Esophagus muscularis mucosa (tissue), 4 donors: ENCODE measurements at regions not wholly inside any gene's neighbourhood (a gene's known extent, or its start where the extent isn't known, plus 50 kb on each side); places are given as distances from the start of the nearest gene placed in this dataset.

Experiments
- DNase-seq: peaks from one replicate; pipeline ENCODE4 v3.0.0-alpha.2; 2017; ENCODE audit errors: extremely low spot score
- H3K27ac ChIP-seq, 4 donors: fragments of 200-600 bp; sonication (generic); replicated peaks in 1 of 4; 1 replicate in 3 of 4; 2 replicates in 1 of 4; pipeline ENCODE4 v1.5.1; 2016 to 2019; ENCODE audit warnings: mild to moderate bottlenecking in 1 of 4
- H3K27me3 ChIP-seq, 4 donors: fragments of 200-600 bp; sonication (generic); one replicate each; pipeline versions ENCODE4 v1.5.1 to v1.6.0; 2016 to 2019
- H3K36me3 ChIP-seq, 4 donors: fragments of 200-600 bp; sonication (generic); one replicate each; pipeline ENCODE4 v1.5.1; 2016 to 2019
- H3K4me1 ChIP-seq, 4 donors: fragments of 200-600 bp; sonication (generic); one replicate each; pipeline ENCODE4 v1.5.1; 2016 to 2019
- H3K4me3 ChIP-seq, 4 donors: fragments of 200-600 bp; sonication (generic); 1 replicate in 2 of 4; 2 replicates in 2 of 4; pipeline ENCODE4 v1.5.1; 2016 to 2019; ENCODE audit warnings: mild to moderate bottlenecking in 4 of 4, moderate library complexity in 1 of 4
- H3K9me3 ChIP-seq, 4 donors: fragments of 200-600 bp; sonication (generic); 1 replicate in 3 of 4; 2 replicates in 1 of 4; pipeline ENCODE4 v1.5.1; 2016 to 2019
- EP300 ChIP-seq: sonication (generic); formaldehyde crosslinking; IDR thresholded peaks from one replicate; pipeline ENCODE4 v1.6.1; 2017; ENCODE audit warnings: antibody characterized with exemption
- POLR2A ChIP-seq: fragments of 450-650 bp; IDR thresholded peaks from one replicate; pipeline ENCODE4 v1.6.1; 2017; ENCODE audit warnings: antibody characterized with exemption, moderate library complexity, mild to moderate bottlenecking, low read depth
- POLR2AphosphoS5 ChIP-seq, 2 donors: sonication (generic); formaldehyde crosslinking; IDR thresholded peaks; one replicate each; pipeline ENCODE4 v1.6.1; 2017; ENCODE audit warnings: antibody characterized with exemption in 2 of 2
- WGBS: methylation state at CpG from one replicate; pipeline ENCODE4 v1.1.5; 2018; 5-methylcytosine and 5-hydroxymethylcytosine counted together
- intact Hi-C: fragments of 100-400 bp; cut with DNase I; formaldehyde crosslinking; loops from one replicate; pipeline ENCODE4 v1.15.1; 2023
- TF ChIP-seq, protein P1 (sequence below), 3 experiments: fragments of 200-600 bp in 2 of 3; fragments of 450-650 bp in 1 of 3; sonication (generic) in 2 of 3; IDR thresholded peaks; one replicate each; pipeline ENCODE4 v1.5.1; 2017 to 2019; ENCODE audit warnings: antibody characterized with exemption in 3 of 3, mild to moderate bottlenecking in 2 of 3, moderate library complexity in 1 of 3

DNA sequence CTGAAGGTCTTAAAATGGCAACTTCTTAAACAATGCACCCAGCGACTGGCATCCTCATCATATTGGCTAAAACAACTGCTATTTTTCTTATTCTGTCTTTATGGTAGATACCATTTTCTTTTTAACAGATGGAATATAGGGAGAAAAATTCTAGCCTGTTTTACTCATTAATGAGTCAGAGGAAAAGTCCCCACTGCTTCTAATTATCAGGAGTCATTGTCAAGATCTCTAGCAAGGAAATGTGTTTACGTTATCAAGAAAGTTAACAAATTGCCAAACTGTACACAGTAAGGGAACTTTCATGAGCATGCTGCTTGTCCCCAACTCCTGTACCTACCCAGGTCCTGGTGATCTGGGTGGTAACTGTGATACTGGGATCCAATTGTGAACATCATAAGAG lies 117.7 kb upstream of the KIAA1217 start:
- no peak for TF ChIP-seq EP300
- TF ChIP-seq, protein P1, sequence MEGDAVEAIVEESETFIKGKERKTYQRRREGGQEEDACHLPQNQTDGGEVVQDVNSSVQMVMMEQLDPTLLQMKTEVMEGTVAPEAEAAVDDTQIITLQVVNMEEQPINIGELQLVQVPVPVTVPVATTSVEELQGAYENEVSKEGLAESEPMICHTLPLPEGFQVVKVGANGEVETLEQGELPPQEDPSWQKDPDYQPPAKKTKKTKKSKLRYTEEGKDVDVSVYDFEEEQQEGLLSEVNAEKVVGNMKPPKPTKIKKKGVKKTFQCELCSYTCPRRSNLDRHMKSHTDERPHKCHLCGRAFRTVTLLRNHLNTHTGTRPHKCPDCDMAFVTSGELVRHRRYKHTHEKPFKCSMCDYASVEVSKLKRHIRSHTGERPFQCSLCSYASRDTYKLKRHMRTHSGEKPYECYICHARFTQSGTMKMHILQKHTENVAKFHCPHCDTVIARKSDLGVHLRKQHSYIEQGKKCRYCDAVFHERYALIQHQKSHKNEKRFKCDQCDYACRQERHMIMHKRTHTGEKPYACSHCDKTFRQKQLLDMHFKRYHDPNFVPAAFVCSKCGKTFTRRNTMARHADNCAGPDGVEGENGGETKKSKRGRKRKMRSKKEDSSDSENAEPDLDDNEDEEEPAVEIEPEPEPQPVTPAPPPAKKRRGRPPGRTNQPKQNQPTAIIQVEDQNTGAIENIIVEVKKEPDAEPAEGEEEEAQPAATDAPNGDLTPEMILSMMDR (IDR thresholded peaks at IDR 0.05) = no peak
- no peak for TF ChIP-seq POLR2AphosphoS5 (IDR thresholded peaks at IDR 0.05)
- TF ChIP-seq POLR2A = no peak
- no peak for DNase-seq
- H3K4me3 ChIP-seq = no peak overlapping the region
- 76% methylated on average over 2 of the region's 2 CpGs for WGBS
- no peaks in the 10 kb centered on the region for H3K9me3 ChIP-seq
- intact Hi-C loops = no loop called here
- H3K36me3 ChIP-seq = no peaks in the 10 kb centered on the region
- H3K27me3 ChIP-seq = no peaks in the 10 kb centered on the region
- H3K4me1 ChIP-seq = peaks cover 0 to 4% (median 0%) of the 10 kb centered on the region in 4 donors
- H3K27ac ChIP-seq = no peak overlapping the region

DNA sequence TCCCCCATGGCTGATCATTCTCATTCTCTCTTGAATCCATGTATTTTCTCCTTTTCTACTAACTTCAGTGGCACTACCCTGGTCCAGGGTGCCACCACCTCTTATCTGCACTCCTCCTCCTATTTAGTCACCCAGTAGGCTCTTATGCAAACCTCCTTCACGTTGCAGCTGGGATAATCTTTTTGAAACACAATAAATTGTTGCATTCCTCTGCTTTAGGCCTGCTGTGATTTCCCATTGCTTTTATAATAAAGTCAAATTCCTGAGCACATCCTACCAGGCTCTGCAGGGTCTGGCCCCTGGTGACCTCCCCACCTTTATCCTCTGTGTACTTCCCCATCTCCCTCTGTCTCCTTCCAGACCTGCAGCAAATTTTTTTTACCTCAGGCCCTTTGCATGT lies 112.7 kb upstream of the KIAA1217 start:
- WGBS = 56% methylated on average over 1 of the region's 1 CpG
- no peaks in the 10 kb centered on the region for H3K27me3 ChIP-seq

DNA sequence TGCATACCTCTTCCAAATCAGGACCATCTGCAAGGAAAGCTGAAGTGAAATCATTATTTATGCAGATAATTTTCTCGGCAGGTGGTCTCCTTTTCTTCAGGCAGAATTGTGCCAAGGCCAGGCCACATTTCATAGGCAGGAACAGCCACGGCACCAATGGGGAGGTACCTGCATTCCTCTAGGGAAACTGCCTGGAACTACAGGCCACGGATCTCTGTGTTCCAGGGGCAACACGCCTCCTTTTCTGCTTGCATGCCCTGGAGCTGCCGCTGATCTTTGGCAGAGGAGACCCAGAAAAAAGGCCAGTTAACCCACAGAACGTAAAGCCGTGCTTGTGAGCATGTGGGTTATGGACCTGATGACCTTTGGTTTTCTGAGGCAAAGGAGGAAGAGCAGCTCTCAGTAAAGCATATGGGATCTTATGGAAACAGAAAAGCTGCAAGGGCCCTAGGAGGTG lies 111.2 kb upstream of the KIAA1217 start:
- H3K4me3 ChIP-seq = no peak overlapping the region
- no peak overlapping the region for H3K27ac ChIP-seq
- H3K36me3 ChIP-seq = no peaks in the 10 kb centered on the region
- H3K4me1 ChIP-seq = no peaks in the 10 kb centered on the region
- H3K27me3 ChIP-seq = no peaks in the 10 kb centered on the region
- no peaks in the 10 kb centered on the region for H3K9me3 ChIP-seq
- intact Hi-C loops = no loop called here
- DNase-seq = no peak
- 40% methylated on average over 7 of the region's 7 CpGs for WGBS
- TF ChIP-seq POLR2A (no peak), EP300 (no peak), POLR2AphosphoS5 (IDR thresholded peaks at IDR 0.05) (no peak)
- TF ChIP-seq, protein P1 (IDR thresholded peaks at IDR 0.05) = no peak

More for the DNA sequence above, 112.7 kb upstream of the KIAA1217 start:
- TF ChIP-seq POLR2AphosphoS5 (IDR thresholded peaks at IDR 0.05) (no peak), EP300 (no peak), POLR2A (no peak)
- TF ChIP-seq, protein P1 (IDR thresholded peaks at IDR 0.05) = no peak
- no peaks in the 10 kb centered on the region for H3K9me3 ChIP-seq
- intact Hi-C loops = no loop called here
- no peak overlapping the region for H3K4me3 ChIP-seq
- DNase-seq = no peak
- no peaks in the 10 kb centered on the region for H3K36me3 ChIP-seq
- H3K27ac ChIP-seq = no peak overlapping the region
- no peaks in the 10 kb centered on the region for H3K4me1 ChIP-seq

DNA sequence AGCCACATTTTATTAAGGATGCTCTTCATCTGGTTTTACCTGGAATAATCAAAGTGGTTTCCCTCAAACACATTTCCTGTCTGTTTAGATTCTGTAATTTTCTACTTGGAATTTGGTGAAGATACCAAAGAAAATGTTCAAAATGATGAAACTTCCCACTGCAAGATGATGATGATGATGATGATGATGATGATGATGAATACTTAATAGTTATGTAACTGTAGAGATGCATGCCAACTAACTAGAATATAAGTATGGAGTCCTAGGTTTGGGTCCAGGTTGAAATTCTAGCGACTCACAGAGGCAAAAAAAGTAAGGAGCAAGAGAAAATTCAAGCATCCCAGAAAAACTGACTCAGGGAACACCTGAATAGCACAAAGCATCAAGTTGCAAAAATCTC lies 104.0 kb upstream of the KIAA1217 start:
- Histone ChIP-seq H3K4me3 (no peak overlapping the region), H3K27me3 (no peaks in the 10 kb centered on the region), H3K27ac (no peak overlapping the region), H3K4me1 (no peaks in the 10 kb centered on the region), H3K9me3 (no peaks in the 10 kb centered on the region), H3K36me3 (no peaks in the 10 kb centered on the region)
- DNase-seq = no peak
- 95% methylated on average over 1 of the region's 1 CpG for WGBS
- TF ChIP-seq, protein P1 (IDR thresholded peaks at IDR 0.05) = no peak
- TF ChIP-seq POLR2A = no peak
- TF ChIP-seq POLR2AphosphoS5 (IDR thresholded peaks at IDR 0.05) = no peak
- TF ChIP-seq EP300 = no peak
- intact Hi-C loops = no loop called here

DNA sequence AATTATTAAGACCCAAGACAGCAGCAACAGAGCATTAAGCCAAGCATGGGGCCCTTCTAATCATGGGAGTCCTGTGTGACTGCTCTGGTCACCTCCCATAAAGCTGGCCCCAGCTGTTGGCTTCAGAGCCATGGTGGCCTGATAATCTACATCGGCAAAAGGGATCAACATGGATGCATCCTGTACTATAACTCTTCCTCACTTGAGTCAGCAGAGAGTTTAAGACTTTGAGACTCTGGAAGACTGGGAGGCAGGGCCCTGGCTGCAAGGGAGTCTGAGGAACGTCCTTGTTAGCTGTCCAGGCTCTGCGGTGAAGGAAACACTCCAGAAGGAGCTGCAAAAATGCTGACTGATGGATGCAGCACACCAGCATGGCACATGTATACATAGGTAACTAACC lies 95.0 kb upstream of the KIAA1217 start:
- Histone ChIP-seq H3K27ac (no peak overlapping the region), H3K4me1 (peaks cover 4 to 17% (median 5%) of the 10 kb centered on the region in 4 donors), H3K9me3 (no peaks in the 10 kb centered on the region), H3K36me3 (no peaks in the 10 kb centered on the region), H3K27me3 (no peaks in the 10 kb centered on the region), H3K4me3 (no peak overlapping the region)
- intact Hi-C loops = no loop called here
- peak; percentile 72 for DNase-seq
- TF ChIP-seq EP300 (no peak), POLR2AphosphoS5 (IDR thresholded peaks at IDR 0.05) (no peak), POLR2A (no peak)
- TF ChIP-seq, protein P1 (IDR thresholded peaks at IDR 0.05) = no peak
- WGBS = 79% methylated on average over 3 of the region's 3 CpGs
